ENCODE measurements at regions not wholly inside any gene's neighbourhood (a gene's known extent, or its start where the extent isn't known, plus 50 kb on each side); places are given as distances from the start of the nearest gene placed in this dataset.

GRCh38 chr7:45256309-45256708 lies 98.7 kb downstream of the RAMP3 start:
- TF ChIP-seq EZH2 (IDR thresholded peaks at IDR 0.05; ENCODE audit: low read length, missing control alignments) (no peak), CTCF (conservative IDR thresholded peaks at IDR 0.05 in 1 of 2, IDR thresholded peaks at IDR 0.05 in 1 of 2; ENCODE audit: low read depth in 1 of 2, low read length in 2 of 2) (no peak)

All from fibroblast of lung (primary cell).